WERI-Rb-1 (cell line): ENCODE measurements at regions not wholly inside any gene's neighbourhood (a gene's known extent, or its start where the extent isn't known, plus 50 kb on each side); places are given as distances from the start of the nearest gene placed in this dataset.

ENCODE experiments used
- DNase-seq: peaks from one replicate; pipeline ENCODE4 v3.0.0-alpha.2; 2020
- H3K27ac ChIP-seq: fragments of 250-450 bp; sonication (Bioruptor Pico); 2 replicates; pipeline ENCODE4 v1.5.1; 2020; ENCODE audit warnings: mild to moderate bottlenecking, moderate library complexity
- H3K27me3 ChIP-seq: fragments of 250-450 bp; sonication (Bioruptor Pico); 2 replicates; pipeline ENCODE4 v1.5.1; 2021; ENCODE audit warnings: mild to moderate bottlenecking, low read depth, moderate library complexity; ENCODE audit not compliant: insufficient read depth, severe bottlenecking
- H3K36me3 ChIP-seq: fragments of 250-450 bp; sonication (Bioruptor Pico); 2 replicates; pipeline ENCODE4 v1.5.1; 2020; ENCODE audit warnings: mild to moderate bottlenecking, moderate library complexity
- H3K4me3 ChIP-seq: 2 replicates; pipeline ENCODE4 v1.5.1; 2011; ENCODE audit warnings: low read depth, mild to moderate bottlenecking, control low read depth, low read length
- H3K9me3 ChIP-seq: fragments of 250-450 bp; sonication (Bioruptor Pico); 2 replicates; pipeline ENCODE4 v1.5.1; 2021; ENCODE audit warnings: mild to moderate bottlenecking, moderate library complexity; ENCODE audit not compliant: severe bottlenecking
- TF ChIP-seq, protein P1 (sequence below): IDR thresholded peaks from 2 replicates; pipeline ENCODE4 v1.5.1; 2011; ENCODE audit warnings: low read depth, mild to moderate bottlenecking, control low read depth, inconsistent platforms, low read length

DNA sequence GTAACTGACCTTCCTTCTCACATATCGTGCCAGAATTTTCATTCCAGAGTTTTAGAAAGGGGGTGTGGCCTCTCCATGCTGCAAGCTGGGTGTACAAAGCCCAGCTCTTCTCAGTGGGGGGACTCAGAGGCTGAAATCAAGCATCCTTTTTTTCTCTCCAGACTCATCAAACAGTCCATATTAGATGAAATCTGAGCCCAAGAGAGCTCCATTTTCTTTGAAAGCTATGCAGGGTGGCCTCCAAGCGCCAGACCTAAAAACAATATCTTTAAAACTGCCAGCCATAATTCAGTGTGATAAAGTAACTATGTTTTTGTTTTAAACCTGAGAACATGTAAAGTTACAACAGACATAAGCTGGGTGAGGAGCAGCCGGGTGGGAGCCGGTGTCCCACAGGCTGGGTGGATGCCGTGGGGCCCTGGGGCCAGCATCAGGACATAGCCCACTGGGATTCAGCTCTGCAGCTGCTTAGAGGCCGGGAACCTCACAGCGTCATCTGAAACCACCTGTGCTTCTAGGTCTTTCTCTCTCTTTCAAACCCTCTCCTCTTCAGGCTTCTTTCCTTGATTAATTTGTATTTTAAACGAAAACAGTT, 249.2 kb downstream of the ZNF536 start:
- Histone ChIP-seq H3K4me3 (no peak overlapping the region), H3K9me3 (peaks cover 10% of the 10 kb centered on the region), H3K27me3 (no peaks in the 10 kb centered on the region), H3K36me3 (no peaks in the 10 kb centered on the region), H3K27ac (no peak overlapping the region)
- no peak for DNase-seq
- TF ChIP-seq, protein P1, sequence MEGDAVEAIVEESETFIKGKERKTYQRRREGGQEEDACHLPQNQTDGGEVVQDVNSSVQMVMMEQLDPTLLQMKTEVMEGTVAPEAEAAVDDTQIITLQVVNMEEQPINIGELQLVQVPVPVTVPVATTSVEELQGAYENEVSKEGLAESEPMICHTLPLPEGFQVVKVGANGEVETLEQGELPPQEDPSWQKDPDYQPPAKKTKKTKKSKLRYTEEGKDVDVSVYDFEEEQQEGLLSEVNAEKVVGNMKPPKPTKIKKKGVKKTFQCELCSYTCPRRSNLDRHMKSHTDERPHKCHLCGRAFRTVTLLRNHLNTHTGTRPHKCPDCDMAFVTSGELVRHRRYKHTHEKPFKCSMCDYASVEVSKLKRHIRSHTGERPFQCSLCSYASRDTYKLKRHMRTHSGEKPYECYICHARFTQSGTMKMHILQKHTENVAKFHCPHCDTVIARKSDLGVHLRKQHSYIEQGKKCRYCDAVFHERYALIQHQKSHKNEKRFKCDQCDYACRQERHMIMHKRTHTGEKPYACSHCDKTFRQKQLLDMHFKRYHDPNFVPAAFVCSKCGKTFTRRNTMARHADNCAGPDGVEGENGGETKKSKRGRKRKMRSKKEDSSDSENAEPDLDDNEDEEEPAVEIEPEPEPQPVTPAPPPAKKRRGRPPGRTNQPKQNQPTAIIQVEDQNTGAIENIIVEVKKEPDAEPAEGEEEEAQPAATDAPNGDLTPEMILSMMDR, result no peak

DNA sequence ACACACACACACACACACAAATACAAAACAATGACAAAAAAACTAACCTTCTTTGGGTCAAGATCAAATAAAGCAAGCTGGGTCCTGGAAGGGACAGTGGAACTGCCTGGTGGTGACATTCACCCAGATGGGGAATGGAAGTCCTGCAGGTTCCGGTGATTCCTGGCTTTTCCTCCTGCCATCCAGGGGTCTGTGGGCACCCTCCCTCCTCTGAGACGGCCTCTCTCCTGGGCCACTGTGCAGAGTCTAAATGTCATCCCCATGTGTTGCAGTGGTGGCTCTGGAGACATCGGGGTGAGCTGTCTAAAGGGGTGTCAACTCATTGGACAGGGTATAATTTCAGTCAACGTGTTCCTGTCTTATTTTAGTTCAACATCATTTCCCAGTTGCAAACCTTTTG, 248.2 kb downstream of the ZNF536 start:
- peaks cover 10% of the 10 kb centered on the region for H3K9me3 ChIP-seq
- no peaks in the 10 kb centered on the region for H3K36me3 ChIP-seq
- no peak overlapping the region for H3K27ac ChIP-seq
- no peak overlapping the region for H3K4me3 ChIP-seq
- TF ChIP-seq, protein P1, result no peak
- DNase-seq, result no peak
- no peaks in the 10 kb centered on the region for H3K27me3 ChIP-seq

DNA sequence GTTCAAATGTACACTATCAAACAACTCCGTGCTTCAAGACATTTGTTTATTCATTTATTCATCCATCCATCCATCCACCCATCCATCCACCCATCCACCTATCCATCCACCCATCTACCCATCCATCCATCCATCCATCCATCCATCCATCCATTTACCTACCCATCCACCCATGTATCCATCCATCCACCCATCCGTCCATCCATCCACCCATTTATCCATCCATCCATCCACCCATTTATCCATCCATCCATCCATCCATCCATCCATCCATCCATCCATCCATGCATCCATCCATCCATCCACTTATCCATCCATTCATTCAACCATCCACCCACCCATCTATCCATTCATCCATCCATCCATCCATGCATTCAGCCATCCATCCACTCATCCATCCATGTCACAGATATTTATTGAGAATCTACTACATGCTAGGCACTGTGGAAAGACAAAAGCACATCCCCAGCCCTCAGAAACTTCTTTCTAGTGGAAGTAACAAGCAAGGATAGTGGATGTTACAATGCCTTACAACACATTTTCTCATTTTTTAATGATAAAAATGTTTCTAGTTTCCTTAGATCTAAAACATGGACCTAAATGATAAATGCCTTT, 237.6 kb downstream of the ZNF536 start:
- H3K27ac ChIP-seq, result no peak overlapping the region
- no peaks in the 10 kb centered on the region for H3K27me3 ChIP-seq
- H3K36me3 ChIP-seq, result no peaks in the 10 kb centered on the region
- no peaks in the 10 kb centered on the region for H3K9me3 ChIP-seq
- TF ChIP-seq, protein P1, result no peak
- no peak overlapping the region for H3K4me3 ChIP-seq
- DNase-seq, result no peak

DNA sequence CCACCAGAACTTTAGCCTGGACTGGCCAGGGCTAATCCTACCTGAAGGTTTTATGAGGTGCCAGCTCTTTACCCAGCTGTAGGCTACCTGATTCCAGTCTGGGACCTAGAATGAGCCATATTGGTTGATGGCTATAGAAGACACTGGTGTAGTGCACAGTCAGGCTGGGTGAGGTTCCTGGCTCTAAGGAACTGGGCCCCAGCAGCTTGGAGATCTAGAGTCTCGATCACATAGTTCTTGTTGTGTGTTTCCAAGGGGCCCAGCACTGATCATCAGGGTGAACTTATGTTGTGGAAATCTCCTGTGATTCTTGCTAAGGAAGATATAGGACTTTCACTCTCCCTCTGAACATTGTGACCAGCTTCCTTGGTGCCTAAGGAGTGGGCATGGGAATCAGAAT, 236.3 kb downstream of the ZNF536 start:
- Histone ChIP-seq H3K36me3 (no peaks in the 10 kb centered on the region), H3K27ac (no peak overlapping the region), H3K27me3 (no peaks in the 10 kb centered on the region), H3K4me3 (no peak overlapping the region), H3K9me3 (no peaks in the 10 kb centered on the region)
- no peak for DNase-seq
- TF ChIP-seq, protein P1, result no peak
